GM18519 (cell line): ENCODE measurements at regions not wholly inside any gene's neighbourhood (a gene's known extent, or its start where the extent isn't known, plus 50 kb on each side); places are given as distances from the start of the nearest gene placed in this dataset.

ENCODE experiments used
- ATAC-seq: cut with Tn5 transposase; IDR thresholded peaks from one replicate; pipeline ENCODE4 v1.9.1; 2021; ENCODE audit warnings: mild to moderate bottlenecking, moderate library complexity; ENCODE audit not compliant: unreplicated experiment, low FRiP score

DNA sequence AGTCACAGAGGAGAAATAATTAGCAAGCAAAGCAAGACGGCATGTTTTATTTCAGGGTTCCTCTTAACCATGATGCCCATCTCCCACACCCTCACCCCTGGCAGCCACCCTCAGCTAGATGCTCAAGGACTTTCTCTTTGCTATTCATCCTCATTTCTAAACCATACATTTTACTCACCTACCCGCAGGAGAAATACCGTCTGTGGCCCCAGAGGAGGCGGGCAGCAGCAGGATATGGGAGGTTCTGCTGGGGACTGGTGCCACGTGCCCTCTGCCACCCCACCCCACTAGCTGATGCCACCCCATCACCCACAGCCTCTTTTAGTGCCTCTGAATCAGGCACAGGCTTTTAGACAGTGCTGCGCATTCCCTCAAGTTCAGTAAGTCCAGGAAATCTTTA, 168.7 kb upstream of the ITGB1 start:
- no peak for ATAC-seq

- ATAC-seq = no peak
These were observed 167.8 kb upstream of the ITGB1 start for GRCh38 chr10:33125522-33126517.

- ATAC-seq = no peak
These were observed 167.1 kb upstream of the ITGB1 start for GRCh38 chr10:33125111-33125510.

DNA sequence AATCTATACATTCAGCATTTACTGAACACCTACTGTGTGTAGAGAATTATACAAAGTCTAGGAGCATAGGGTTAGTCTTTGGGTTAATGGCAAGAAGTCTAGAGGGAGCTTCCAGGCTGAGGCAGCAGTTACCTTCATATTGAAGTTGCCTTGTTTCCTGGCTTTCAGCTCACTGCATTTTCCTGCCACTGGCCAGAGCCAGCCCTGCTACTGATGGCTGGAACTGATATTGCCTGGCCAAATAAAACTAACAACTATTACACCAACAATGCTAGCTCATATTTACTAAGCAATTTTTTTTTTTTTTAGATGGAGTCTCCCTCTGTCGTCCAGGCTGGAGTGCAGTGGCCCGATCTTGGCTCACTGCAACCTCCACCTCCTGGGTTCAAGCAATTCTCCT, 165.7 kb upstream of the ITGB1 start:
- ATAC-seq = no peak

DNA sequence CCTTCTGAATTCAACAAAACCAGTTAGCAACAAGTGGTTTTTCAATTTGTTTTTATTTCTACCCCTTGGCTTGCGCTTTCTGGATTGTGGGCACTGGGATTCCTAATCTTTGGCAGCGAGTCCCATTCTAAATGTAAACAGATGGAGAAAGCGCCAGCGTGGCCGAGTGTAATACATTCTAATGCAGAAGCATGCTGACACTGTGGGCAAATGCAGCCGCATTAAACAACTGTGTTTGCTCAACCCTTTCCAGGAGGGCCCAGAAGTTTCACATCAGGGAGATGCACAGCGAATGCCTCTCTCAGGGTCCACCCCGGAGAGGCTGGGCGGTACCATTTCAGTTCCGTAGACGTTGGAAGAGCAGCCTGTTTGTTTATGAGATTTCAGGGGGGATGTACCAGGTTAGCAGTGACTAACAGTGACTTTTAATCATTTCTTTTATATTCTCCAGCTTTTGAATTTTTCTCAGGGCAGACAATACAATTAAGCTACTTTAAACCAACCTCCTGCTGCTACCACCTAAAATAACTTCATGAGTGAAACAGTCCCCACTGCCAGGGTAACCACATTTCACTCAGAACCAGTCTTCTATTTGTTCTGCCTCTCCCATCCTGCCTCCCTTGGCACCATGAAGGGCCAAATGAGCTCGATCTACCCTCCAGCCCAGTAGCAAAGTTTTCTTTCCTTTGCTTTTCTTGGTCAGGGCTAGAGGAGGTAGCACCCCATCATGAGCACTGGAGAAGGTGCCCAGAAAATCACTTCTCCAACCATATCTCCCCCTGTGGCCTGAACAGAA, 164.2 kb upstream of the ITGB1 start:
- no peak for ATAC-seq

GRCh38 chr10:33120700-33121099, 162.7 kb upstream of the ITGB1 start:
- ATAC-seq = peak; percentile 71

- no peak for ATAC-seq
These were observed 162.2 kb upstream of the ITGB1 start for GRCh38 chr10:33120275-33120674.

DNA sequence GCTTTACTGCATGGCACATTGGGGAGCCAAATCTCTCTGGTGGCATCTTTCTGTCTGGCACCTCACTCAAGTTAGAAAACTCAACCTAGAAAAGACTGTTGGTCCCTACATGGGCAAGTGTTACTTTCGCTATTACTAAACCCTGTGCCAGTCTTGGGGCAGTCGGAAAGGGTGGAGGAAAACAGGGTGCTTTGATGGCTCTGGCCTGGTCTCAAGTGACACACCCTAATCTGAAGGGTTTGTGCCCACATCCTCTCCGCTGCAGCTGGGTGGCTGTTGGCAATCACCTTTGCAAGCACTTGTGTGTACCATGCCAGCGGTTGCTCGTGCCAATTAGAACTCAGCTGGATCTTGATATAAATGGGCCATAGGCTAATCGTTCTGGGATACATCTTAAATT, 159.8 kb upstream of the ITGB1 start:
- no peak for ATAC-seq

GRCh38 chr10:33117230-33117629, 159.2 kb upstream of the ITGB1 start:
- no peak for ATAC-seq

- ATAC-seq = no peak
These were observed 158.0 kb upstream of the ITGB1 start for GRCh38 chr10:33115738-33116719.

DNA sequence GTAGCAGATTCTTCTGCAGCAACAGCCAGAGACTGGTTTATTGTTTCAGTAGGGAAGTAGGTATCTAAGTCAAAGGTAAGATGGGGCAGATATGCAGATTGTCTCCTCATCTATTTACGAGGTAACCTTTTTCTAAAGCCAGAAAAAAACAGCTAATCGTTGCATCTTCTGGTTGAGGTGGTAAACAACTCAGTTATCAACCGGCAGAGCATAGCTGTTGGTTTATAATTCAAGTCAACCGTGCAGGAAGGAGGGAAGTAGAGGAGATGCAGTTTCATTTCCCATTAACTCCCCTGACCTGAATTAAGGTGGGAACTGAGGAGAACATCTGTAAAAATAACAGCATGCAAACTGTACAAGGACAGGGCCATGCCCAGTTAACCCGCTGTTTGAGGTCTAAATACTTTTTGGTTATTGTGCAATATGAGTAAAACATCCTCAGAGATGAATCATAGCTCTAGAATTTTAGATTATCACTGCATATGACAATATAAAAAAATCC, 156.5 kb upstream of the ITGB1 start:
- ATAC-seq = no peak

DNA sequence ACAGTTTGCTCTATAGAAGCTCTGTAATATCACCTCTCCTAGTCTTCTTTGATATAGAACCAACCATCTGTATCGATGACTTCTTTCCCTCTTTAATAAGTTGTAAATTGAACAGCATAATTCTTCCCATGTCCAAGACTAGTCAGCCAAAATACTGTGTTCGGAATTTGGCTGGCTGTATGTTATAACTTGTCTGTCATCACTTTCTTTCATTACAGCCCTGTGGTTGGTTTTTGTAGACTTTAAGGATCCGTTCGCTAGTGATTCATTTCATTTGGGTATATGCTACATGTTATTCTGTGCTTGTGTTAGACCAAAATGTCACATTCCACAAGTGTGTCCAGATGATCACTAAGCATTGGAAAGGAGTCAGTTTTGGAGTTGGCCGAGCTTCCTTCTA, 155.4 kb upstream of the ITGB1 start:
- ATAC-seq = no peak

DNA sequence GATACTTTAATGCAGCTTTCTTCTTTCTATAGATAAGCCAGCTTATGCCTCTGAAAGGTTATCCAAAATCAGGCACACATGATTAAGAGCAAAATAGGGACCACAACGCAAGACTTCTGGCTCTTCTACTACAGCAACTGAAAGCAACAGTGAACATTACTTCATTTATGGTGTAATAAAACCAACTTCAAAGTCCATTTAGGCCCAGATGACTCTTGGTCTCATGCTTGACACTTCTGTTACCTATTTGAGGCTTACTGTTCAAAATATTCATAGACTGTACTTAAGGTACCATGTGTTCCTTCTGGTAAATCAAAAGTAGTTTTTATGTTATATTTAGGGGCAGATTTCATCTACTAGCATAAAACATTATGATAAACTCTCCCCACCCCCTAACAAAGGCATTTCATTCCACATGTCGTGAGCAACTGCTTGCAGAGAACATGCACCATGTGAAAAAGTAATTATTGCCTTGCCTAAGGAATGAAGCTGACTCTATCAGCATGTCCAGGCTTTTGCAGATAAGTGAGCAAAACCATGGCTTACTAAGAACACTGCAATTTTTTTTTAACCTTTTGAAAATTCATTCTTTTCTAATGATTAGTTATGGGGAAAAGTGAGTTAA, 154.9 kb upstream of the ITGB1 start:
- ATAC-seq = no peak

- ATAC-seq = no peak
These were observed 153.5 kb upstream of the ITGB1 start for GRCh38 chr10:33111488-33112051.

DNA sequence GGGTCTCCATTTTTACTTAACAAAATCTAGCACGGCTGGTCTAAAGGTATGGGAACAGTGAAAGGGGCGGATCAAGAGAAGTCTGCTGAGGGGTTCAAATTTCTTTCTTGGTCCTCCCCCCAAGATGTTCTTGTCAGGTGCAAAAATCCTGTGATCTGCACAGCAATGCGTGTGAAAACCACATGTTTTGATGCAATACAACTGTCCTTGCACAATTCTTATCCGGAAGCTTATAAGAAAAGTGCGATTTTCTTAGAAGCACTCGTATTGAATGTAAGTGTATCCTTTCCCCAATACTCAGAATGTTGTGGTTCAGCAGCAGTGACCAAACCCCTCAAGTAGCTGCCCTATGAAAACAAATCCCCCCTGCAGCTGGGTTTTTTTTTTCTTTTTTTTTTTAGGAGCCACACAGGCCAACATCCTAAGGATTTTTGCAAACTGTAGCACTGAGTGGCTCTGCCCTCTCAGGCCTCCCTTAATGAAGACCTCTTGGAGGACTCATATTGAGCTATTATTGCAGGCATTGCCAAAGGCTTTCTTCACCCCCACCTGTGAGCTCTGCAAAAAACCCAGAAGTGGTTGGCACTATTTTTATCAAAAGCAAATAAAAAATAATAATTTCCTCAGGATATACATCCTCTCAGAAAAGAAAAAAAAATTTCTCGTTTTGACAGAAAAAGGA, 151.9 kb upstream of the ITGB1 start:
- ATAC-seq = no peak

- no peak for ATAC-seq
These were observed 151.4 kb upstream of the ITGB1 start for GRCh38 chr10:33109384-33109783.

DNA sequence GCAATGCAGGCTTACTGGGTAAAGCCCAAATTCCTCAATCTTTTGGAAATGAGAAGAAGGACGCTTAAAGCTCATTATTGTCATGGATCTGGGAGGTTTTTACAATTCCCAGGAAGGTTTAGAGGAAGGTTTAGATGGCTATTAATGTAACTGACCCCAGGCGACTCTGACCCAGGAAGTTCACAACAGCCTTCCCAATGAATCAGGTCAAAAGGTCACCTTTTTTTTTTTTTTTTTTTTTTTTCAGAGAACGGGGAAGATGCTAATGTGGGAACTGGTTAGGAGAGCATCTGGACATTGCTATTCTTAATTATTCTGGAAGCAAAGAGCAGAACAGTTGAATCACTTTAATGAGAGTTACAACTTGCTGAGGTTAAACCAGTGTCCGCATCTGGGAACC, 149.9 kb upstream of the ITGB1 start:
- no peak for ATAC-seq

DNA sequence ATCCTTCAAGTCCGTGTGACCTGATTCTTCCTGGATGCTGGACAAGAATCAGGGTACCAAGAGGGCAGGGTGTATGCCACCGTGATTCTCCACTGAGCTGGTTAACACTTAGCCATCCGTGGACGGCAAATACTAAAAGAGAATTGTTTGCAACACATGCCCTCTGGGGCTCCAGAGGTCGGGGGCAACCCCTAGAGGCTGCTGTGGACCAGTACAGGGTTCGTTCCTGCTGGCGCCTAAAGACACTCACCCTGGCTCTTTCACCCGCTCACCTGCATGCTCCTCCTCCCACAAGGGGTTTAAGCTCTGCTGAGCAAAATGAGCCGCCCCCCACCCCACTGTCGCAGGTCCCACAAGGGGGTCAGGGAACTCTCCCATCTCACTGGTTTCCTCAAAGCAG, 148.7 kb upstream of the ITGB1 start:
- no peak for ATAC-seq

DNA sequence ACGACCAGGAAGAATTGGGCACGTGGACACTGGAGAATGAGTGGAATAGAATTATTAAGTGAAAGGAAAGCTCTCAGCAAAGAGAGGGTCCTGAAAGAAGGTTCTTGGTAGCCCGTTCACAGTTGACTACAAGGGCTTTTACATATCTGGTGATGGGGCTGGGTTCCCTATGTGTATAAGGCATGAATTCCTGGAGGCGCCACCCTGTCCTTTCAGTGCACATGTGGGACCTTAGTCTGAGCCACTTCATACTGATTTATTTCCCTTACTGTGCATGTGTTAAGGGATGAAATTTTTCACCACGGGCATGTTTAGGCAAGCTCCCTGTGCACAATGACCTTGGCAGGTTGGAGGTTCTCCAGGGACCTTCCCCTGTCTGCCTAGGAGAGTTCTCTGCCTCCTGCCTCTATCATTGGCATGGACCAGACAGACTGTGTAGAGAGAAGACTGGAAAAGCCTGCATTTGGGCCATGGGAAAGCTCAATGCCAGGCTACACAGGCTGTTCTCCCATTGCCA, 145.9 kb upstream of the ITGB1 start:
- ATAC-seq = no peak
